GM19467 (cell line): ENCODE measurements at regions not wholly inside any gene's neighbourhood (a gene's known extent, or its start where the extent isn't known, plus 50 kb on each side); places are given as distances from the start of the nearest gene placed in this dataset.

Experiments used
- ATAC-seq: cut with Tn5 transposase; IDR thresholded peaks from one replicate; pipeline ENCODE4 v1.9.1; 2021; ENCODE audit warnings: mild to moderate bottlenecking, moderate library complexity; ENCODE audit not compliant: unreplicated experiment

DNA sequence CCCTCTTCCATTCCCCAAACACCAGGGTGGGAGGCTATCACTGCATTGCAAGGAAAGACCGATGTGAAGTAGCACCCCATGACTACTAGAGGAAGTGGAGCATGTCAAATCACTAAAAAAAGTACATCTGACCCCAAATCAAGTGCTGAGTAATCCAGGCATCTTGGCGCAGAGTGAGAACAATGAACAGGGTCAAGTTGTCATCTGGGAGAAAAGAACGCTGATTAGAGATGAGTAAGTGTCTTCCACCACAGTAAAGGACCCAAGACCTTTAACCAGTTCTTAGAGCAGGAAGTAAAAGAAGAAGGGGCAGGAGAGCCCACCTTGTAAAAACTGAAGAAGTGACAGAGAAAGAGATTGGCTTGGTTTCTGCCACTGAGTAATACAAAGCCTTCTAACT lies 75.0 kb upstream of the RAD23B start:
- no peak for ATAC-seq

DNA sequence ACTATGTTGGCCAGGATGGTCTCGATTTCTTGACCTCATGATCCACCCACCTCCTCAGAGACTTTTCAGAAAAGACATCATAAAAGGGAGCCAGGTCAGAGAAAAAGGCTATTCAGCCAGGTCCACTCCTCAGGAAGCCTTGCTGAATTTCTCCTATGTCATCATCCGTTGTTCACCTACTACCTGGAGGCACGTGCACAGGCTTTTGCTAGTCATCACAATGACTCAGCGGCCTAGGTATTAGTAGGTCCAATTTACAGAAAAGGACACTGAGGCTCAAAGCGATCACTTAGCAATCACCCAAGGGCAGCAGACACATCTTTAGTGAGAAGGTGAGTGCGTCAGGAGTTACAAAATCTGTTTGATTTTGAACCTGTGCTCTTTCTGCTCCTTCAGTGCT lies 72.3 kb upstream of the RAD23B start:
- no peak for ATAC-seq

DNA sequence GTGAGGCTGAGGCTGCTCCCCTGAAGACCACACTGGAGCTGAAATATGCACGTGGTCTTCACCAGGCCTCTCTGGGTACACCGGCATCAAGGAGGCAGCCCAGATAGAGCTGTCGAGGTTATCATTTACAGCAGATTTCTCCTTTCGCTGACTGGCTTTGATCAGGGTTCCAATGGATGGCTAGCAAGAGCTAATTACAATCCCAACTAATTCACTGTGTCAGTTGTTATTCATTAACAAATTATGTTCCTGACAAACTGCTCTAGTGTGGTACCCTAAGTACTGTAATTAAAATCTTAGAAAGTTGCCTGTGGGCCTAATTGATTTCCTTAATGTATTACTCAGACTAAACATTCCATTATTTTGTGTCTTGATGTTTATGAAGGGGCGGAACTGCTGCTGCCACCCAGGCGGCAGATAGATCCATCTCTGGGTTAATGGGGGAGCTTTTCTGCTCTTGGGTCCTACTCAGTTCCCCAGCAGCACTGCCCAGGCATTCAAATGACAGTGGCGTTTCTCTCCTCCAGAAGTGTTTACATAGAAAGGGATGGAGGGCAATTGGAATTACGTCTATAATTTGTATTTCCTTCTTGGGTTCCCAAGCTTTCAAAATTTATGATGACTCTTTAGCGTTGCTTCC lies 71.7 kb upstream of the RAD23B start:
- ATAC-seq, result no peak

DNA sequence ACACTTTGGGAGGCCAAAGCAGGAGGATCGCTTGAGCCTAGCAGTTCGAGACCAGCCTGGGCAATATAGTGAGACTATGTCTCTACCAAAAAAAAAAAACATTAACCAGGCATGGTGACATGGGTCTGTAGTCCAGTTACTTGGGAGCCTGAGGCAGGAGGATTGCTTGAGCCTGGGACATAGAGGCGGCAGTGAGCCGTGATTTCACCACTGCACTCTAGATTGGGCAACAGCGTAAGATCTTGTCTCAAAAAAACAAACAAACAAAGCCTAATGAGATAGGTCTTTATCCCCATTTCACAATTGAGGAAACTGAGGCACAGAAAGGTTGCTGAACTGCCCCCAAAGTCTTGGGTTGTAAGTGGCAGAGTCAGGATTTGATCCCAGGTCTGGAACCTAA lies 70.5 kb upstream of the RAD23B start:
- ATAC-seq, result no peak

DNA sequence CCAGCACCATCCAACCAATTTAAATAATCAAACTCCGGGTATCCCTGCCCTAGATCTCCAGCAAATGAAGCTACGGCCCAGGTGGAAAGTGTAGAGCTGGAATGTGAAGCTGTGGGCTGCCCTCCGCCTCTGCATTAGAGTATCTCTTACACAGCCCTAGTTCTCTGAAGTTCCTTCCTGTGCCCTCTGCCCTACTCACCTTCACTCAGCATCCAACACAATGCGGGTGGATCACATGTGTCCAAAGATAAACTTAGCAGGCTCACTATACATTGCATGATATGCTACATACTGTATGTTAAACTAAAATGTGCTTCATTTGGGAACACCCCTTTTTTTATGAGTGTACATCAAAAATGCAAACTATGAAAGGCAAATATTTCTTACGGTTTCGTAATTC lies 70.0 kb upstream of the RAD23B start:
- no peak for ATAC-seq

DNA sequence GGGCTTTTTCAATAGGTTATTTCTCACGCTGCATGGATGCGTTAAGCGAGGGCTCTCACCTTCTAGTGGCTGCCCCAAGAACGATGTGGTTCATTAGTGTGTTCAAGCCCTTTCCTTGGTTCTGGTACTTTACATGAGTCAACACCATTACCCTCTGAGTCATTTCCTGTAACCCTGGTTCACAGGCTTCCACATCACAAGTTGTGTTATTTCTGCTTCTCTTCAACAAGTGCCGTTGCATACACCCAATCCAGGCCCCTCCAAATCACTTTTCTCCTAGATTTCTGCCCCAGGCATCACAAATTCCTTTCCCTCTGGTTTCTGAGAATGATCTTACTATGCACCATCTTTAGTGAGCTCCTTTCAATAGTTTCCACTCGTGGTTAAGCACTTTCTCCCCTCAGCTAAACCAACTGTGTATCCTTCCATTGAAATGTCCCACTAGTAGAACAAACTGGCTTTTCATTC lies 69.5 kb upstream of the RAD23B start:
- peak; percentile 80 for ATAC-seq

DNA sequence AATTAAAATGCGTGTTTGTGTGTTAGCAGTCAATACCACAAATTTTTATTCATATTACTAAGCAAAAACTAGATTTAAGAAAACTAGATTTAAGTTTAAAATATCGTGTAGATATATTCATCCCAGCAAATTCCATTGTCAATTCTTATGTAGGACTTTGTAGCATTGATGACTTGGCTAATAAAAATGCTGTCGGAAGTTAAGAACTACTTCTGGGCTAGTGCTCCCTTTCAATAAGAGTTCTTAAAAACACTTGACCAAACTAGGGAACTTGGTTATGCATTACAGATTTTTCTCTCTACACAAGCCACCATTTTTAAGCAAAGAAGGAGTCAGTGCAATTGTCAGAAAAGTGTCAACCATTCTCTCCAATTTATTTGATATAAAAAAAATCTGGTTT lies 68.7 kb upstream of the RAD23B start:
- ATAC-seq, result no peak

DNA sequence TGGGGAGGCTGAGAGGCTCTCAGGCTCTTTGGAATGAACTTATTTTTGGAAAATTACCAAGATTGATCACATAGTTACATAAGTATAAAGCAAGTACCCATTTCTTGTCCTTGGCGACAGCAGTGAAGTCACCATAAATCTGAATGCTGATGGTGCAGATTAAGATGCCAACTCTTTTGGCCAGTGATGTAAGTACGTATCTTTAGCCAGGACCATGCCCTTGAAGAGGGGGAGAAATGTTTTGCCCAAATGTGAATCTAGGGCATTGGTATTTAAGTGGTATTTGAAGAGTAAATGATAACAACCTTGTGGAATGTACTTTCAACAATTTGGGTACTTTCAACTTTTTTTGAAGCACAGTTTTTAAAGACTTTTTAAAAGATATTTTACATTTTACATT lies 68.2 kb upstream of the RAD23B start:
- ATAC-seq, result no peak

DNA sequence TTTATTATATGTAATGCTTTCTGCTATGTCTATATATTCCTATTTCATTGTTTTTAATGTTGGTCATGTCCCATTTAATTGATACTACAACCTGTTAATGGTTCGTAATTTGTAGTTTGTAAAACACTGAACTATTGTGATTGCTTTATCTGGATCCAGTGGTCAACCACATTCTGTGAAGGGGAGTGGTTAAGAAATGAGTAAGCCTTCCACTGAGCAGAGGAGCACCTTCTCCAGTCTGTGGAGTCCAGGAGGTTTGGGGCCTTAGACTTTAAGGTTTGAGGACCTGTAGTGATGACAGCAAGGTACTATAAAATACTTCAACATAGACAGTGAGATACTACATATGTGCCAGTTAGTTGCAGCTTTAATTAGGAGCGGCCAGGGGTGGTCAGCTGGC lies 67.7 kb upstream of the RAD23B start:
- no peak for ATAC-seq

DNA sequence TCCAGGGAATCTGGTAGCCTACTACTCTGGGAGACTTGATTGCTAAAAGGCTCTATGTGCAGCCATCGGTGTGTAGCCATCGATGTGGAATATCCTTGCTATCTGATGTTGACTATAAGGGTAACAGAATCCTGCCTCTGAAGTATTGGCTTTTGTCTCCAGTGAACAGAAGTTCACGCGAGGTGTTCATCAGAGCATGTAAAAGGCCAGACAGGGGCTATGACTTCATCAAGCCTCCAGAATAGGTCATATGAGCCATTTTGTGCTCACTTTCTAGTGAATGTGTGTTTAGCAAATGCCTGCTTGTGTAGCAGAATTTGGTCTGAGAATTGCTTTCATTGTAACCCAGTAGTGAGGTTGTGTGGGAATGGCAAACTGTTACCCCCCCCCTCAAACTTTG lies 66.8 kb upstream of the RAD23B start:
- no peak for ATAC-seq

DNA sequence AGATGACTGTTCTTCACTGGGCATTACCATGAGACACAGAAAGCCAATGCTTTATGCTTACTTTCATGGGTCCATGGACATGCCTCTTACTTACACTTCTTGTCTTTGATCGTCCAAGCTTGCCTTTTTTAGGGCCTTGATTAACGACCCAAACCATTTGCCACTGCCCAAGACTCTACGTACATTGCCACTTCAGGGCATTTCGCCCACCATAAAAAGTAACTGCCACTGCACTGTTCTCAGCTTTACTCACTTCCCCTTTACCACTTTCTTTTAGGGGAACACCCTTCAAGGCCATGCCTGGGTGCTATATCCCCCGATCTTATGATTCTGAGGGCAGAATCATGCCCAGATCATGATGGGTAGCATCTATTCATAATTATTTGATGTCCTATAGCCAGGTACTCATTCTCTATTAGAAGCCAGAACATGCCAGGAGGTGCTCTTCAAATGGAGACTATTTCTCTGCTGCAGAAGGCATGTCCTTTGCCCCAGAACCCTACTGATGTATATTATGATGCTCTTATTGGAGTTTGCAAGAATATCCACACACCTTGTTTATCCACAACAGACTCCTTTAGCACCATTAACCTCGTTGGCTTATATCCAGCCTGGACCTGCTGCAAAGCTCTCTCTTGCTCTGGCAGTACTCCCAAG lies 64.1 kb upstream of the RAD23B start:
- peak; percentile 81 for ATAC-seq

DNA sequence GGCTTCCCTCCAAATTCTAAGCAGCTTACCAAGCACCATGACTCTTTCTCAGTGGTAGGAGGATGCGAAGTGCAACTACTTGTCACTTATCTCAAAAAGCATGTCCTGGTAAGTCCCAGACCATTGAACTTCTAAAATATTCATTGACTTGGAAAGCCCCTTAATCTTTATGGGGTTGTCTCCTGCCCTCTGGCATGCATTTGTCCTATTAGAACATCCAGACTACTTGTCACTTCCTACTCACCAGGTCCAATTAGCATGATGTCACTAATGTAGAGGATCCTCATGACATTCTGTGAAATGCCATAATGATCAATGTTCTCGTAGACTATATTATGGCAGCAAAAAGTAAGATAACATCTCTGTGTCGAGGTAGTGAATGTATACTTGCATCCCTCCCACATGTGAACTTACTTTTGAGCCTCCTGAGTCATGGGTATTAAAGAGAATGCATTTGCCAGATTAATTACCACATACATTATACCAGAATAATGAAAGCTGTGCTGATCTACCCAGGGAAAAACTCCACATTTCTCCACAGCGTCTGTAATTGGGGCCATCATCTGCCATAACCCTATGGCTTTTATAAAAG lies 63.5 kb upstream of the RAD23B start:
- ATAC-seq, result no peak

DNA sequence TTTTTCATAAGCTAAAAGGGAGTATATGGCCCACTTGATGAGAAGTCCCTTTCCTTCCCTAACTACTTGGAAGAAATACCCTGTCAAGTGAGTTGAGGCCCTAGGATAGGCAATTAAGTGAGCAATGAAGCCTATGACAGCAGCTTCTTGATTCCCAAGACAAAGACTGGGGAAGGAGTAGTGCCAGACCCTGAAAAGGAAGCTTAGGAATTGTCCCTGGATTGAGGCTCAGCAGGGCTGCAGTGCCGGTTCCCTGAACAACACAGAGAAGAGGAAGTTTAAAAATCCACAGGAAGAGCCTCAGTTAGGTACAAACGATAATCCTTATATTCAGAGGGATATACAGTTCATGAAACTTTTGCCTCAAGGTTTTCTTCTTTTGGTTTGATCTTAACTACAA lies 61.8 kb upstream of the RAD23B start:
- ATAC-seq, result no peak

DNA sequence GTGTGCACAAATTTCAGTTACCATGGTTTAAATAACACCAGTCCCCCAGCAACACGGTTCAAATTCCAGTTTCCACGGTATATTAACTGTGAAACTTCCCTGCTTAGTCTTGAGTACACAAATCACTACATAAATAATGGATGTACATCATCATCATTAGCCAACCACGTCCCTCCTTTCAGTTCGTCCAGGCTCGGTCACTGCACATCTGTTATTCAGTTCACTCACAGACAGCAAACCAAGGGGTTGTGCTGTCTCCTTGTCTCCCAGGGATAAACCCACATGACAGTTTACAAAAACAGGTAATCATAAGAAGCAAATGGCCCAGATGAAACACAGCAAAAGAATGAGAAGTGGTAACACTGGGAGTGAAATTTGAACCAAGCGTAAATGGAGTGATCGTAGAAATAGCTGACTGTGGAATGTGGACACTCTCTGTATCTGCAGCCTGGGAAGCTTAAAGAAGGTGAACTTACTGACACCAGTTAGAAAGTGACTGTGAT lies 61.0 kb upstream of the RAD23B start:
- no peak for ATAC-seq

DNA sequence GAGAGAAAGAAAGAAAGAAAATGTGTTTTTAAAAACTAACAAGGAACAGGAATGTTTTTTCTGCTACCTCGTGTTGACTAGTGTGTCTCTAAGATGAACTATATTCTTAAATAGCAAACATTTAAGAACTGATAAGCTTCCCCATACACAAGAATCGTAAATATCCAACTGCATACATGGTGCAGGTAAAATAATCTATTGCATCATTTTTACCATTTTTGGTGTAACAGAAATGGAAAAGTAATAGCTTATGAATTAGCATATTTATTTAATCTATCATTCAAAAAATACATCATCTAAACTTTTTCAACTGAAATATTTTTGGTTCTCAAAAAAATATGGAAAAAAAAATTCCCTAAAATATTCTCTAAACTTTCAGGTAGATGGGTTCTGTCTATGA lies 59.7 kb upstream of the RAD23B start:
- ATAC-seq, result no peak

DNA sequence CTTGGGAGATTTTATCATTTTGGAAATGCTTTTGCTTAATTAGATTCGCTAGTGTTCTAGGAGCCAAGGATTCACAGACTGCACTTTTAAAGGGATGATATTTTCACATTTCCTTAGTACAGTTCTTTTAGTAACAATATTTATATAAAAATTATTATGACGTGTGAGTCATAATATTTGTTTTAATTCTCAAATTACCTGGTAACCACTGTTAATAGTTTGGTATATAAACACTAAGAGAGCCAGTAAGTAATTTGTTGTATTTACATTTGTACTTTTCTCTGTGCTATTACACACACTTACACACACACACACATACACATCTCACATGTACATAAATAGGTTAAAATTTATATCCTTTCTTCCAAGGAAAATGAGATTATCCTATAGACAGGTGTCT lies 58.8 kb upstream of the RAD23B start:
- no peak for ATAC-seq

DNA sequence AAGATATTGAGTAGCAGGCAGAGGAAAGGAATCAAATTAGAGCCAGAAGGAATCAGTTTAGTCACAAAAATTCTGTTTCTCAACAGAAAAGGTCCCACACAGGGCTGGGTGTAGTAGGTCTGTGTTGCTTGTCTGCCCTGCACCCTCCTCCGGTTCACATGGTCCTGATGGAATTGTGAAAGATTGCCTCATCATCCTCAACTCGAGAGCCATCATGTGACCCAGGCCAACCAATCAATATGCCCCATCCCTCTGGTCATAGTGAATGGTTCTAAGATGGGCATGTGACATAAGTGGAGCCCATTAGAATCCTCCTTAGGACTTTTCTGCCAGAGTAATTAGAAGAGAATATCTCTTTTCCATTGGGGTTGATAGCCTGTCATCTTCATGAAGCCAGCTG lies 56.7 kb upstream of the RAD23B start:
- ATAC-seq, result no peak

DNA sequence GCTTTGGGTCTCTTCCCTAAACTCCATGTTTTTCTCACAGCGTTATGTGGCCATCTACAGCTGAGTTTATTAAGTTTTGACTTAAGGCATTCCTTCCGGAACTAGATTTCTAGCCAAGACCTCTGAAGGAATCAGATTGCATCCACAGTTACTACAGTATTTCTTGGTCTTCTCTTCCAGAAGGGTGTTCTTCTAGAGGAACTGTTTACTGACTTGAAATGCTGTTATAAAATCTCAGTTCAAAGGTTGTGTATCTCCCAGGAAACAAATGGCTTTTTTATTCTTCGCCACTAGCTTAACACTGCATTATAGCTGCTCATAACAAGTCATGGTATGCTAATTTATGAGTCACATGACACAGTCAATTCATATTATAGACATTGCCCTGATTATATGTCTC lies 55.3 kb upstream of the RAD23B start:
- no peak for ATAC-seq

DNA sequence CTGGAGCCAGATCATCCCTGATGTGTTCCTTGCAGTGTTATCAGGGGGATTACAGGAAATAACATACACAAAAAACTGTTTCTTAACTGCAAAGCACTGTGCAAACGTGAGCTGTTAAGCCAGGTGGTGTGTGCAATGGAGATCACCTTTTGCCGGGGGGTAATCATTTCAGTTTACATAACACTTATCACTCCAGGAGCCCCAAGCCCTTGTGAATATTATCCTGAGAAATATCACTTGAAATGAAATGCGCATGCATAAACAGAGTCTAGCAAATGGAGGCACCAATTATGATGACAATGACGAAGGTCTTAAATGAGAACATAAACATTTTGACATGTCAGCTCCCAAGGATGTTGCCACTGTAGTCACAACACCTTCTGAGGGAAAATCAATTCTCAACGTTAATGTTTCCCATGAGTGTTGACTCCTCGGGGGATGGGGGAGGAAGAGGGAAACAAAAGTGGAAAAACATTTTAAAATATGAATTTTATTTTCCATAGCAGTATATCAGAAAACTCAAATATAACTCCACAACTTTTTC lies 54.5 kb upstream of the RAD23B start:
- ATAC-seq, result no peak

DNA sequence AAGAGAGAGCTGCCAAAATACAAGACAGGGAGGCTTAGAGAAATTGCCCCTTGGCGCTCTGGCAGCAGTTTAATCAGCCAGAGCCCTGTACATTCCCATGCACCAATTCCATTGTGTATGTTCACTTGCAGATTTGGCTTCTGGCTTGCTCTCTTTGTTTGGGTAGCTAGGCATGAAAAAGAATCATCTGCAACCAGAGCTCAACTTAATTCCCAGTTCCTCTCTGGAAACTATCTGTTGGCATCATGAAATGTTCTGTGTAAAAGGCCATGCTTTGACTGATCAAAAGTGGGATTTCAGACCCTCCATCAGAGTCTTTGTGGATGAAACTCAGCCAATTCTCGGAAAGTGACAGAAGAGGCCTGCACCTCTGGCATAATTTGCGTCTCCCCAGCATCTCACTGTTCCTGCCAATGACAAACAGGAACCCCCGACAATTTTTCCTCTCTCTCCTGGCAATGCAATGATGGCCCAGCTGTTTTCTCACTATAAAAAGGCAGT lies 53.8 kb upstream of the RAD23B start:
- ATAC-seq, result no peak
